GM12874 (cell line): ENCODE measurements at regions not wholly inside any gene's neighbourhood (a gene's known extent, or its start where the extent isn't known, plus 50 kb on each side); places are given as distances from the start of the nearest gene placed in this dataset.

ENCODE experiments used
- TF ChIP-seq, protein P1 (sequence below): IDR thresholded peaks from 2 replicates; pipeline ENCODE4 v1.5.1; 2011; ENCODE audit warnings: low read depth, mild to moderate bottlenecking, control low read depth, low read length, moderate library complexity; ENCODE audit not compliant: insufficient read depth

- TF ChIP-seq, protein P1, sequence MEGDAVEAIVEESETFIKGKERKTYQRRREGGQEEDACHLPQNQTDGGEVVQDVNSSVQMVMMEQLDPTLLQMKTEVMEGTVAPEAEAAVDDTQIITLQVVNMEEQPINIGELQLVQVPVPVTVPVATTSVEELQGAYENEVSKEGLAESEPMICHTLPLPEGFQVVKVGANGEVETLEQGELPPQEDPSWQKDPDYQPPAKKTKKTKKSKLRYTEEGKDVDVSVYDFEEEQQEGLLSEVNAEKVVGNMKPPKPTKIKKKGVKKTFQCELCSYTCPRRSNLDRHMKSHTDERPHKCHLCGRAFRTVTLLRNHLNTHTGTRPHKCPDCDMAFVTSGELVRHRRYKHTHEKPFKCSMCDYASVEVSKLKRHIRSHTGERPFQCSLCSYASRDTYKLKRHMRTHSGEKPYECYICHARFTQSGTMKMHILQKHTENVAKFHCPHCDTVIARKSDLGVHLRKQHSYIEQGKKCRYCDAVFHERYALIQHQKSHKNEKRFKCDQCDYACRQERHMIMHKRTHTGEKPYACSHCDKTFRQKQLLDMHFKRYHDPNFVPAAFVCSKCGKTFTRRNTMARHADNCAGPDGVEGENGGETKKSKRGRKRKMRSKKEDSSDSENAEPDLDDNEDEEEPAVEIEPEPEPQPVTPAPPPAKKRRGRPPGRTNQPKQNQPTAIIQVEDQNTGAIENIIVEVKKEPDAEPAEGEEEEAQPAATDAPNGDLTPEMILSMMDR, result peak; percentile 72
Measured at GRCh38 chr14:61894452-61895077, 132.3 kb downstream of the SNAPC1 start.

DNA sequence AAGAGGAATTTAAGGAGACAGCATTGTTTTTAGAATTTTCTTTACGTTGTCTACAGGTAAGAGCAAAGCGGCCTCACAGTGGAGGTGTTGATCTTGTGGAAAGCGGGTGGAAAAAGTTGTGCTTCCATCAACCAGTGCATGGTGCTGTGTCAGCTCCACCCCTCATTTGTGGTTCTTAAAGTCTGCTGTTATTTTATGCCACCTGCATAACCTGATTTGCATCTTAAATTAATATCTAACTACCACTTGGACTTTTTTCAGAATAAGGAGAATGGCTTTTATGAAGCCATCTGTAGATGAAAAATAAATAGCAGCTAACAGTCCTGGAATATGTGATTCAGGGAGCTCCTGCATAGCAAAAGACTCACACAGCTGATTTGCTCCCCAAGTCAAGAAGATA is 135.1 kb downstream of the SNAPC1 start:
- TF ChIP-seq, protein P1, result no peak

- TF ChIP-seq, protein P1, result no peak
Measured at GRCh38 chr14:61898568-61898967, 136.3 kb downstream of the SNAPC1 start.

DNA sequence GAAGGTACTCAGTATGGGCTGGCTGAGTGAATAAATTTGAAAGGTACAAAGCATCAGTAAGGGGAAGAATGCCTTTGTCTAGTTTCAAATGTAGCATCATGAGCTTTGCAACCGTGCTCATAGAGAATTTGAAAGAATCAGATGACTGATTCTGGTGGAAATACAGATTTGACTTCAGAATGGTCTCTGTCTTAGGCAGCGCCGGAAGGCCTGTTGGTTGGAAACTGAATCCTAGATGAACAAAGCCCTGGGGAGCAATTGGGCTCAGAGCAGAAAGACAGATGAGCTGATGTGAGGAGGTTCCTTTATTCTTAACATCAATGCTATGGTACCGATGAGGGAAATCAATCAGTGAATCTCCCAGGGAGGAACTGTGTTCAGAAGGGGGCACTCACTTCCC is 137.3 kb downstream of the SNAPC1 start:
- TF ChIP-seq, protein P1, result no peak

- TF ChIP-seq, protein P1, result no peak
Measured at GRCh38 chr14:61904946-61905345, 142.7 kb downstream of the SNAPC1 start.

DNA sequence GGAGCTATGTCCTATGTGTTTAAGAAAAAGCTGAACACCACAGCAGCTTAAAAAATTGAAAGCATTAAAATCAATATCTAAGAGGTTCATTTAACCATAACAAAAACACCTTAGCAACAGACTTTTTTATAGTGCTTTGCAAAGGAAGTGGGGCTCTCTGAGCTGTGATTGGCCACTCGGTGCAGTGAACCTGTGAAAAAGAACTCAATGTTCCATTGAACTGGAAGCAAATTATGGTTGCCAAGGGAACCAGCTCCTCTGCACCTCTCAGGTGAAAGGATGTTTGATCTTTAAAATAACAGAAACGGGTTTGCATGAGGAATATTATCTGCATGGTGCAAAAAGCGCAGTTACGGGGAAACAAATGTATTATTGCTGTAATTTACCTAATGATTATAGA is 149.4 kb downstream of the SNAPC1 start:
- TF ChIP-seq, protein P1, result no peak

- TF ChIP-seq, protein P1, result no peak
Measured at GRCh38 chr14:61918998-61919397, 156.8 kb downstream of the SNAPC1 start.
